Epithelial cell of prostate (primary cell): ENCODE measurements at regions not wholly inside any gene's neighbourhood (a gene's known extent, or its start where the extent isn't known, plus 50 kb on each side); places are given as distances from the start of the nearest gene placed in this dataset.
"Not testable (repeated sequence)": the region's sequence is repeated elsewhere in the genome, so short reads cannot be mapped to it uniquely, and the experiment has no call there.

Experiments
- DNase-seq: peaks from one replicate; pipeline ENCODE4 v3.0.0-alpha.2; 2011; ENCODE audit warnings: low read depth, low spot score
- H3K27ac ChIP-seq: fragments of 450-650 bp; 2 replicates; pipeline ENCODE4 v1.5.1; 2017; ENCODE audit warnings: mild to moderate bottlenecking

- DNase-seq = no peak
- no peak overlapping the region for H3K27ac ChIP-seq
These were observed 953.2 kb upstream of the FAM98A start for GRCh38 chr2:34552337-34552736.

GRCh38 chr2:34549710-34550345 lies 950.7 kb upstream of the FAM98A start:
- H3K27ac ChIP-seq = peak overlapping the region; percentile 91
- peak; percentile 87 for DNase-seq

GRCh38 chr2:34547900-34548299 lies 948.8 kb upstream of the FAM98A start:
- no peak for DNase-seq

GRCh38 chr2:34547340-34547739 lies 948.2 kb upstream of the FAM98A start:
- no peak for DNase-seq
- H3K27ac ChIP-seq = no peak overlapping the region

More at GRCh38 chr2:34547900-34548299, 948.8 kb upstream of the FAM98A start:
- no peak overlapping the region for H3K27ac ChIP-seq

- DNase-seq = no peak
- H3K27ac ChIP-seq = no peak overlapping the region
These were observed 946.5 kb upstream of the FAM98A start for GRCh38 chr2:34545486-34546136.

GRCh38 chr2:34534761-34535160 lies 935.7 kb upstream of the FAM98A start:
- DNase-seq = no peak
- no peak overlapping the region for H3K27ac ChIP-seq

- no peak overlapping the region for H3K27ac ChIP-seq
- no peak for DNase-seq
These were observed 935.2 kb upstream of the FAM98A start for GRCh38 chr2:34534341-34534740.

- no peak overlapping the region for H3K27ac ChIP-seq
These were observed 934.6 kb upstream of the FAM98A start for GRCh38 chr2:34533585-34534183.

GRCh38 chr2:34529965-34530364 lies 930.9 kb upstream of the FAM98A start:
- DNase-seq = no peak
- H3K27ac ChIP-seq = no peak overlapping the region

More at GRCh38 chr2:34533585-34534183, 934.6 kb upstream of the FAM98A start:
- DNase-seq = no peak

- DNase-seq = no peak
- H3K27ac ChIP-seq = no peak overlapping the region
These were observed 924.9 kb upstream of the FAM98A start for GRCh38 chr2:34523958-34524514.

GRCh38 chr2:34519659-34520058 lies 920.6 kb upstream of the FAM98A start:
- DNase-seq = no peak
- no peak overlapping the region for H3K27ac ChIP-seq

- DNase-seq = no peak
- no peak overlapping the region for H3K27ac ChIP-seq
These were observed 899.5 kb upstream of the FAM98A start for GRCh38 chr2:34498561-34498960.

GRCh38 chr2:34494192-34494591 lies 895.1 kb upstream of the FAM98A start:
- not testable (repeated sequence) for H3K27ac ChIP-seq, DNase-seq

GRCh38 chr2:34492561-34493455 lies 893.7 kb upstream of the FAM98A start:
- DNase-seq = no peak
- H3K27ac ChIP-seq = no peak overlapping the region

- no peak overlapping the region for H3K27ac ChIP-seq
- no peak for DNase-seq
These were observed 887.9 kb upstream of the FAM98A start for GRCh38 chr2:34486965-34487364.

GRCh38 chr2:34481542-34481941 lies 882.4 kb upstream of the FAM98A start:
- H3K27ac ChIP-seq = no peak overlapping the region
- DNase-seq = no peak

GRCh38 chr2:34480366-34480765 lies 881.3 kb upstream of the FAM98A start:
- H3K27ac ChIP-seq = no peak overlapping the region
- no peak for DNase-seq

GRCh38 chr2:34475156-34475555 lies 876.1 kb upstream of the FAM98A start:
- DNase-seq = no peak
- no peak overlapping the region for H3K27ac ChIP-seq

- no peak for DNase-seq
- no peak overlapping the region for H3K27ac ChIP-seq
These were observed 875.5 kb upstream of the FAM98A start for GRCh38 chr2:34474646-34475045.

- DNase-seq = no peak
- no peak overlapping the region for H3K27ac ChIP-seq
These were observed 848.0 kb upstream of the FAM98A start for GRCh38 chr2:34447097-34447496.
